Caco-2 (cell line): ENCODE measurements at regions not wholly inside any gene's neighbourhood (a gene's known extent, or its start where the extent isn't known, plus 50 kb on each side); places are given as distances from the start of the nearest gene placed in this dataset.

ENCODE experiments used
- BruUV-seq: library from RNA; stranded (reverse); fragments of 400-500 nt; replicated peaks from 2 replicates; lab custom pipeline; 2021; lab: Mats Ljungman, UMichigan
- CTCF ChIA-PET: fragments of 300-600 bp; sonication (Branson Sonifier 250); formaldehyde crosslinking; loops from one replicate; lab custom pipeline; 2022; ENCODE audit warnings: antibody characterized with exemption; lab: Charles Lee
- POLR2A ChIA-PET: fragments of 300-600 bp; sonication (Branson Sonifier 250); formaldehyde crosslinking; loops from one replicate; lab custom pipeline; 2022; ENCODE audit warnings: antibody characterized with exemption; lab: Charles Lee
- DNase-seq, 2 experiments: peaks; one replicate each; pipeline versions ENCODE4 v3.0.0 to v3.0.0-alpha.2; 2020 to 2022
- H3K27me3 ChIP-seq: replicated peaks from 2 replicates; pipeline ENCODE4 v1.6.0; 2011; ENCODE audit warnings: low read length; ENCODE audit not compliant: control insufficient read depth, insufficient read depth
- H3K36me3 ChIP-seq: 2 replicates; pipeline ENCODE4 v1.5.1; 2011; ENCODE audit warnings: low read length; ENCODE audit not compliant: control insufficient read depth, insufficient read depth
- H3K4me1 ChIP-seq: fragments of 250-450 bp; sonication (Bioruptor Pico); 2 replicates; pipeline ENCODE4 v1.5.1; 2020; ENCODE audit warnings: mild to moderate bottlenecking
- H3K4me3 ChIP-seq: 2 replicates; pipeline ENCODE4 v1.5.1; 2011; ENCODE audit warnings: low read depth, mild to moderate bottlenecking, control low read depth, low read length
- H3K9me3 ChIP-seq: fragments of 250-450 bp; sonication (Bioruptor Pico); 2 replicates; pipeline ENCODE4 v1.5.1; 2020; ENCODE audit warnings: mild to moderate bottlenecking, moderate library complexity
- H3K27ac Mint-ChIP-seq: one replicate; pipeline ENCODE4 v1.8.0; 2022; ENCODE audit warnings: mixed read lengths; ENCODE audit not compliant: unreplicated experiment
- H3K27me3 Mint-ChIP-seq: one replicate; pipeline ENCODE4 v1.8.0; 2022; ENCODE audit warnings: mixed read lengths; ENCODE audit not compliant: insufficient read depth, unreplicated experiment
- H3K36me3 Mint-ChIP-seq: one replicate; pipeline ENCODE4 v1.8.0; 2022; ENCODE audit warnings: mild to moderate bottlenecking, mixed read lengths; ENCODE audit not compliant: insufficient read depth, unreplicated experiment
- H3K4me1 Mint-ChIP-seq: one replicate; pipeline ENCODE4 v1.8.0; 2022; ENCODE audit warnings: low read depth, mixed read lengths; ENCODE audit not compliant: unreplicated experiment
- H3K4me3 Mint-ChIP-seq: one replicate; pipeline ENCODE4 v1.8.0; 2022; ENCODE audit warnings: mild to moderate bottlenecking, moderate library complexity, mixed read lengths; ENCODE audit not compliant: unreplicated experiment
- H3K9me3 Mint-ChIP-seq: one replicate; pipeline ENCODE4 v1.8.0; 2022; ENCODE audit warnings: mixed read lengths; ENCODE audit not compliant: unreplicated experiment
- intact Hi-C: fragments of 100-400 bp; cut with micrococcal nuclease; formaldehyde crosslinking; loops from one replicate; pipeline ENCODE4 v1.10.0; 2022; ENCODE audit not compliant: unreplicated experiment
- TF ChIP-seq, protein P1 (sequence below), 2 experiments: fragments of 200-600 bp in 1 of 2; IDR thresholded peaks; 1 replicate in 1 of 2; 2 replicates in 1 of 2; pipeline versions ENCODE4 v1.5.1 to v1.8.0; 2011 to 2022; ENCODE audit warnings: antibody characterized with exemption in 1 of 2, control low read depth in 1 of 2, inconsistent platforms in 1 of 2, low read depth in 1 of 2, low read length in 1 of 2, mild to moderate bottlenecking in 1 of 2, moderate library complexity in 1 of 2; ENCODE audit not compliant: insufficient read depth in 1 of 2, severe bottlenecking in 1 of 2, unreplicated experiment in 1 of 2

DNA sequence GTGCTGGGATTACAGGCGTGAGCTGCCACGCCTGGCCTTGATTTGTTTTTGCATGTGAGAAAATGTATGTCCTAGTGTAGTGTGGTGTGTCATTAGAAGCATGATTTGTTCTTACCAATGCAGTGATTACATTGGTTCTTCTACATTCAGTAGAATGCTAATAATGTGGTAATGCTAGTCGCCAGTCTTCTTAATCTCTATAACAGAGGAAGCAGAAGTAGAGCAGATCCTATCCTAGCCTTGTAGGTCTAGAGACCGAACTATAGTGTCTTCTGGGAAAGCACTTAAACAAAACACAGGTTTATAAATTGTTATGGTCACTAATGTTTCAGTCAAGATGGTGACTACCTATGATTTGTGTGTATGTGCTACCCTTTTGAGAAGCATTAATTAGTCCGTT lies 197.5 kb upstream of the DMRT1 start:
- Histone ChIP-seq H3K9me3 (no peaks in the 10 kb centered on the region), H3K4me1 (peaks cover 6% of the 10 kb centered on the region), H3K4me3 (no peak overlapping the region), H3K27me3 (no peaks in the 10 kb centered on the region), H3K36me3 (no peaks in the 10 kb centered on the region)
- TF ChIP-seq, protein P1, sequence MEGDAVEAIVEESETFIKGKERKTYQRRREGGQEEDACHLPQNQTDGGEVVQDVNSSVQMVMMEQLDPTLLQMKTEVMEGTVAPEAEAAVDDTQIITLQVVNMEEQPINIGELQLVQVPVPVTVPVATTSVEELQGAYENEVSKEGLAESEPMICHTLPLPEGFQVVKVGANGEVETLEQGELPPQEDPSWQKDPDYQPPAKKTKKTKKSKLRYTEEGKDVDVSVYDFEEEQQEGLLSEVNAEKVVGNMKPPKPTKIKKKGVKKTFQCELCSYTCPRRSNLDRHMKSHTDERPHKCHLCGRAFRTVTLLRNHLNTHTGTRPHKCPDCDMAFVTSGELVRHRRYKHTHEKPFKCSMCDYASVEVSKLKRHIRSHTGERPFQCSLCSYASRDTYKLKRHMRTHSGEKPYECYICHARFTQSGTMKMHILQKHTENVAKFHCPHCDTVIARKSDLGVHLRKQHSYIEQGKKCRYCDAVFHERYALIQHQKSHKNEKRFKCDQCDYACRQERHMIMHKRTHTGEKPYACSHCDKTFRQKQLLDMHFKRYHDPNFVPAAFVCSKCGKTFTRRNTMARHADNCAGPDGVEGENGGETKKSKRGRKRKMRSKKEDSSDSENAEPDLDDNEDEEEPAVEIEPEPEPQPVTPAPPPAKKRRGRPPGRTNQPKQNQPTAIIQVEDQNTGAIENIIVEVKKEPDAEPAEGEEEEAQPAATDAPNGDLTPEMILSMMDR (IDR thresholded peaks at IDR 0.05; ENCODE audit: insufficient read depth in 1 of 2, low read depth in 1 of 2, low read length in 1 of 2, severe bottlenecking in 1 of 2, unreplicated experiment in 1 of 2) = no peak
- no peak overlapping the region for H3K27ac Mint-ChIP-seq
- H3K27me3 Mint-ChIP-seq = no peaks in the 10 kb centered on the region
- no peak overlapping the region for H3K4me3 Mint-ChIP-seq
- no peaks in the 10 kb centered on the region for H3K4me1 Mint-ChIP-seq
- H3K9me3 Mint-ChIP-seq = no peaks in the 10 kb centered on the region
- POLR2A ChIA-PET = no interaction called here
- peaks cover 9% of the 10 kb centered on the region for H3K36me3 Mint-ChIP-seq
- CTCF ChIA-PET = no interaction called here
- intact Hi-C loops = no loop called here
- BruUV-seq = no TSS peak
- no peak for DNase-seq

DNA sequence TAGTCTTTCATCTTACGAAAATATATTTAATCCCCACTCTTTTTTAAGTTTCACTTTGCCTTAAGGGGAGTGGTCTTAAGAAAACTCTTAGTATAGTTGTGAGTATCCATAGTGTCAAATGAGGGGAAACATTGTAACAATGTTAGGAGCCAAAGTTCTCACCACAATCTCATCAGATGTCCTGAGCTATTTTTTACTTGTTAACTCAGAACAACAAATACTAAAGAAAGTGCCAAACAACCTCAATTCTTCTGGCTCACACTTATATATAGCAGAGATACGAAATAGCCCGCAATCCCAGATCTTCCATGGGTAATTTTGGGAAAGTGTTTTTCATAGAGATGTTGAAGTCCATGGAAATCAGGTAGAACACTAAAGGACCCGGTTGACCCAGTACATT lies 194.0 kb upstream of the DMRT1 start:
- Mint-ChIP-seq H3K27ac (no peak overlapping the region), H3K4me3 (no peak overlapping the region), H3K27me3 (no peaks in the 10 kb centered on the region), H3K36me3 (no peaks in the 10 kb centered on the region), H3K9me3 (no peaks in the 10 kb centered on the region), H3K4me1 (no peaks in the 10 kb centered on the region)
- Histone ChIP-seq H3K4me3 (no peak overlapping the region), H3K9me3 (no peaks in the 10 kb centered on the region), H3K4me1 (no peaks in the 10 kb centered on the region), H3K27me3 (no peaks in the 10 kb centered on the region), H3K36me3 (no peaks in the 10 kb centered on the region)
- no peak for DNase-seq
- POLR2A ChIA-PET = no interaction called here
- TF ChIP-seq, protein P1 (IDR thresholded peaks at IDR 0.05; ENCODE audit: insufficient read depth in 1 of 2, low read depth in 1 of 2, low read length in 1 of 2, severe bottlenecking in 1 of 2, unreplicated experiment in 1 of 2) = no peak
- CTCF ChIA-PET = no interaction called here
- intact Hi-C loops = no loop called here
- BruUV-seq = no TSS peak

GRCh38 chr9:649128-650074 lies 192.1 kb upstream of the DMRT1 start:
- Histone ChIP-seq H3K27me3 (no peaks in the 10 kb centered on the region), H3K36me3 (no peaks in the 10 kb centered on the region), H3K4me3 (no peak overlapping the region), H3K4me1 (no peaks in the 10 kb centered on the region), H3K9me3 (no peaks in the 10 kb centered on the region)
- TF ChIP-seq, protein P1 (IDR thresholded peaks at IDR 0.05; ENCODE audit: insufficient read depth in 1 of 2, low read depth in 1 of 2, low read length in 1 of 2, severe bottlenecking in 1 of 2, unreplicated experiment in 1 of 2) = no peak
- Mint-ChIP-seq H3K27me3 (no peaks in the 10 kb centered on the region), H3K4me1 (no peaks in the 10 kb centered on the region), H3K36me3 (peaks cover 1% of the 10 kb centered on the region), H3K4me3 (no peak overlapping the region), H3K27ac (no peak overlapping the region), H3K9me3 (no peaks in the 10 kb centered on the region)
- DNase-seq = no peak
- ChIA-PET CTCF (no interaction called here), POLR2A (interaction anchor here (0.6 kb wide), 1 partner anchor 99 kb away, joined by 3 read pairs; no protein-coding TSS in a partner anchor)
- intact Hi-C loops = no loop called here
- no TSS peak for BruUV-seq
